ENCODE measurements at regions not wholly inside any gene's neighbourhood (a gene's known extent, or its start where the extent isn't known, plus 50 kb on each side); places are given as distances from the start of the nearest gene placed in this dataset.

- TF ChIP-seq CUX1 (IDR thresholded peaks at IDR 0.05; ENCODE audit: insufficient replicate concordance, low read depth, low read length) (no peak), ZBED1 (IDR thresholded peaks at IDR 0.05; ENCODE audit: borderline replicate concordance) (no peak), RELB (IDR thresholded peaks at IDR 0.05; ENCODE audit: low read depth) (no peak), CBFB (IDR thresholded peaks at IDR 0.05; ENCODE audit: low read depth) (no peak), ZBTB4 (CRISPR knock-in tag; IDR thresholded peaks at IDR 0.05) (no peak), YY1 (IDR thresholded peaks at IDR 0.05; ENCODE audit: low read depth, low read length) (no peak), EP300 (IDR thresholded peaks at IDR 0.05; ENCODE audit: borderline replicate concordance in 1 of 2, control insufficient read depth in 1 of 2, low read depth in 2 of 2, low read length in 2 of 2) (no peak)
Measured at GRCh38 chr9:19527663-19528062, 118.9 kb downstream of the ACER2 start (continued).
